ENCODE measurements at regions not wholly inside any gene's neighbourhood (a gene's known extent, or its start where the extent isn't known, plus 50 kb on each side); places are given as distances from the start of the nearest gene placed in this dataset.

DNA sequence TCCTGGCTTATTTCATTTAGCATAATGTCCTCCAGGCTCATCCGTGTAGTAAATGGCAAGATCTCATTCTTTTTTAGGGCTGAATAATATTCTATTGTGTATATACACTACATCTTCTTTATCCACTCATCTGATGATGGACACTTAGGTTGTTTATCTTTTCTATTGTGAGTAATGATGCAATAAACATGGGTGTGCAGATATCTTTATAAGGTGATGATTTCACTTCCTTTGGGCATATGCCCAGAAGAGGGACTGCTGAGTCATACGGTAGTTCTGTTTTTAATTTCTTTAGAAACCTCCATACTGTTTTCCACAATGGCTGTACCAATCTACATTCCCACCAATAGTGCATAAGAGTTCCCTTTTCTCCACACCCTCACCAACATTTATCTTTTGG, 317.6 kb upstream of the CNKSR2 start:
- Histone ChIP-seq H3K4me1 (ENCODE audit: control insufficient read depth, insufficient read depth, low read length) (no peaks in the 10 kb centered on the region), H3K36me3 (ENCODE audit: control insufficient read depth, insufficient read depth, low read length, severe bottlenecking) (no peaks in the 10 kb centered on the region), H3K27me3 (replicated peaks; ENCODE audit: control insufficient read depth, insufficient read depth, low read length) (no peaks in the 10 kb centered on the region), H3K9me3 (ENCODE audit: control insufficient read depth, low read length) (peaks cover 10% of the 10 kb centered on the region), H3K4me3 (ENCODE audit: low read length) (no peak overlapping the region), H3K9ac (ENCODE audit: low read length) (no peak overlapping the region)
- DNase-seq (ENCODE audit: low read depth), result no peak

DNA sequence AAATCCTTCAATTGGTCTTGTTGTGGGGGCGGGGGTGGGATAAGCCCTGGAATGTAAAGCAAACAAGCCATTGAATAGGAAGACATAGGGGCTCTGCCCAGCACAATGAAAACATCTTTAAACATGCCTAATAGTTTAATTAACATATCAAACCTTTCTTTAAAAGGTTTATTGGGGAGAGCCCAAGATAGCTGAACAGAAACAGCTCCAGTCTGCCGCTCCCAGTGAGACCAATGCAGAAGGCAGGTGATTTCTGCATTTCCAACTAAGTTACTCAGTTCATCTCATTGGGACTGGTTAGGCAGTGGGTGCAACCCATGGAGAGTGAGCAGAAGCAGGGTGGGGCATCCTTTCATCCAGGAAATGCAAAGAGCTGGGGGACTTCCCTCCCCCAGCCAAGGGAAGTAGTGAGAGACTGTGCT, 327.2 kb upstream of the CNKSR2 start:
- H3K4me3 ChIP-seq (ENCODE audit: low read length), result no peak overlapping the region
- no peaks in the 10 kb centered on the region for H3K36me3 ChIP-seq (ENCODE audit: control insufficient read depth, insufficient read depth, low read length, severe bottlenecking)
- DNase-seq (ENCODE audit: low read depth), result no peak
- H3K9me3 ChIP-seq (ENCODE audit: control insufficient read depth, low read length), result no peaks in the 10 kb centered on the region
- H3K4me1 ChIP-seq (ENCODE audit: control insufficient read depth, insufficient read depth, low read length), result no peaks in the 10 kb centered on the region
- no peaks in the 10 kb centered on the region for H3K27me3 ChIP-seq (replicated peaks; ENCODE audit: control insufficient read depth, insufficient read depth, low read length)
- H3K9ac ChIP-seq (ENCODE audit: low read length), result no peak overlapping the region

DNA sequence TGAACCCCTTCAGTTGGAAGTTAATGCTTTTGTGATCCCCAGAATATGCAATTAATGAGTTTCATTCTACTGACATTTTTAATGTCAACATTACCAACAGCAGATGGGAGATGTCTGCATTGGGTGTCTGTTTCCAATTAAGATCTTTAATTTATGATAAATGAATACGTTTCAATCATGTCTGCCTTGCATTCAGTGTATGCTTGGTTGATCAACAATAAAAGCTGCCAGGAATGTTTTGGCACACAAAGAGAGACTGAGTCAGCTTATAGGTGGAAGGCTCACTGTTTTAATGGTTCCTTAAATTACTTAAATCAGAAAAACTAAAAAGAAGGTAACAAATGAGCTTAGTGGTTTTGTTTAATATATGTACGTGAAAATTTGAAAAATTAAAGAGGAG, 359.9 kb upstream of the CNKSR2 start:
- Histone ChIP-seq H3K4me3 (ENCODE audit: low read length) (no peak overlapping the region), H3K9me3 (ENCODE audit: control insufficient read depth, low read length) (peaks cover 14% of the 10 kb centered on the region), H3K4me1 (ENCODE audit: control insufficient read depth, insufficient read depth, low read length) (no peaks in the 10 kb centered on the region), H3K9ac (ENCODE audit: low read length) (no peak overlapping the region), H3K36me3 (ENCODE audit: control insufficient read depth, insufficient read depth, low read length, severe bottlenecking) (no peaks in the 10 kb centered on the region), H3K27me3 (replicated peaks; ENCODE audit: control insufficient read depth, insufficient read depth, low read length) (no peaks in the 10 kb centered on the region)
- DNase-seq (ENCODE audit: low read depth), result no peak

DNA sequence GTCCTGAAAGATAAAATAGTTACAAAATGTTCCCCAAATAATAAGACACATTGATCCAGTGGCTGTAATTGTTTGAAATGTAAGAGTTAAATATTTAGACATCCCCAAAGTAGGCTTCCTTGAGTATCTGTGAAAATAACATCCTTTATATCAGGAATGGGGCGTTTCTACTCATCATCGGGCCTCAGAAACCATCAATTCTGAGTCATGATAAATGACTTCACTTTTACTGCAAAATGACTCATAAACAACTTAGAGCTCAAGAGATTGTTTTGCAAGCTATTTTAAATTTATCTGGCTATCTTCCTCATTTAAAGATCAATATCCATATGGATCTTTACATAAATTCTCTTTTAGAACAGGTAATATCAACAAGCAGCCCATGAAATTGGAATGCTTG, 369.4 kb upstream of the CNKSR2 start:
- Histone ChIP-seq H3K9me3 (ENCODE audit: control insufficient read depth, low read length) (no peaks in the 10 kb centered on the region), H3K27me3 (replicated peaks; ENCODE audit: control insufficient read depth, insufficient read depth, low read length) (no peaks in the 10 kb centered on the region), H3K9ac (ENCODE audit: low read length) (no peak overlapping the region), H3K4me1 (ENCODE audit: control insufficient read depth, insufficient read depth, low read length) (no peaks in the 10 kb centered on the region), H3K4me3 (ENCODE audit: low read length) (no peak overlapping the region), H3K36me3 (ENCODE audit: control insufficient read depth, insufficient read depth, low read length, severe bottlenecking) (no peaks in the 10 kb centered on the region)
- no peak for DNase-seq (ENCODE audit: low read depth)

DNA sequence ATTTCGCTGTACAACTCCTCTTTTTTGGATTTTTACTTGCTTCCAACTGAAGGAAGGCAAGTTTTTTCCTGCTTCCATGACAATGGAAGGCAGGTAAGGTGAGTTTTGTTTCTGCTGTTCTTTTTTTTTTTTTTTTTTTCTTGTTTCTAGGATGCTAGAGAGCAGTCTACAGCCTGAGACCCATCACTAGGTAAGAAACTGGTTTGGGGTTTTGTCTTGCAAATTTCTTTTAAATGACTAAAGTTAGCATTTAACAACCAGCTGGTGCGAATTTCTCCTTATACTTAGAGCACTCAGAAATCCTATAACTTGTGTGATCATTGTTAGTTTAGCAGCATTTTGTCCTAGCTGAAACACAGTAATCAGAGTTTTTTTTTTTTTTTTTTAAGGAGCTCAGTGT, 378.4 kb upstream of the CNKSR2 start:
- H3K9ac ChIP-seq (ENCODE audit: low read length), result no peak overlapping the region
- H3K4me1 ChIP-seq (ENCODE audit: control insufficient read depth, insufficient read depth, low read length), result no peaks in the 10 kb centered on the region
- no peak for DNase-seq (ENCODE audit: low read depth)
- no peaks in the 10 kb centered on the region for H3K27me3 ChIP-seq (replicated peaks; ENCODE audit: control insufficient read depth, insufficient read depth, low read length)
- no peaks in the 10 kb centered on the region for H3K9me3 ChIP-seq (ENCODE audit: control insufficient read depth, low read length)
- no peak overlapping the region for H3K4me3 ChIP-seq (ENCODE audit: low read length)
- no peaks in the 10 kb centered on the region for H3K36me3 ChIP-seq (ENCODE audit: control insufficient read depth, insufficient read depth, low read length, severe bottlenecking)

DNA sequence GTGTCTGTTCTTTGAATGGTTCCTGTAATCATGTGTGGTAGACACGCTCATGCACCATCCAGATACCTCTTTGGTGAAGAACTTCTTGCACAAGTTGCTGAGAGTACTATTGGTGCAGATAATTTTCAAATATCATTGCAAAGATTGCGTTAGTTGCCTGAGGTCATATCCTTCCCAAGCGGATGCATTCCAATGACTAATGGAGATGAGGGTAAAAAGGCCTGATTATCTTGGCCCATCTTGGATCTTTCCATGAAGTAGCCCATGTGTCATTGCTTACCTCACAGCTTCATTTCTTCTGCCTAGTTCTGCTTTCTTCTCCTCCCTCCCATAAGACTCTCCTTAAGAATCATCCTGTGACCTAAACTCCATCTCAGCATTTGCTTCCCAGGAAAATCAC, 384.9 kb upstream of the CNKSR2 start:
- no peaks in the 10 kb centered on the region for H3K27me3 ChIP-seq (replicated peaks; ENCODE audit: control insufficient read depth, insufficient read depth, low read length)
- H3K4me1 ChIP-seq (ENCODE audit: control insufficient read depth, insufficient read depth, low read length), result no peaks in the 10 kb centered on the region
- DNase-seq (ENCODE audit: low read depth), result no peak
- no peaks in the 10 kb centered on the region for H3K36me3 ChIP-seq (ENCODE audit: control insufficient read depth, insufficient read depth, low read length, severe bottlenecking)
- H3K4me3 ChIP-seq (ENCODE audit: low read length), result no peak overlapping the region
- no peaks in the 10 kb centered on the region for H3K9me3 ChIP-seq (ENCODE audit: control insufficient read depth, low read length)
- H3K9ac ChIP-seq (ENCODE audit: low read length), result no peak overlapping the region

DNA sequence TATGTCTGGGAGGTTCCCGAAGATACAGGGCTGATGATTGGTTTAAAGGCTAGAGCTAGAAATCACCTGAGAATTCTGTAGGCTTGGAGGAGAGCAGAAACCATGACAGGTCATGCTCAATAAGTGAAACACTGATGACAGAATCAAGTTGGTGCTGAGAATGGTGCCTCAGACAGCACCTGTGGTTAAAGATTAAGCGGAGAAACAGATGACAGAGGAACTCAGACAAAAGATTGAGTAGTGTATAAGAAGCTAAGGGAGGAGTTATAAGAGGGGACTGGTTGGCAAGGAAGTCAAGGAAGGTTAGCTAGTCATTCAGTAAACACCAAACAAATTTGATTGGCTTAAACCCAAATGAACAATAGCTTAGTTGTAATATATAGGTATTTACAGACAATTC, 385.4 kb upstream of the CNKSR2 start:
- Histone ChIP-seq H3K9me3 (ENCODE audit: control insufficient read depth, low read length) (no peaks in the 10 kb centered on the region), H3K36me3 (ENCODE audit: control insufficient read depth, insufficient read depth, low read length, severe bottlenecking) (no peaks in the 10 kb centered on the region), H3K9ac (ENCODE audit: low read length) (no peak overlapping the region), H3K27me3 (replicated peaks; ENCODE audit: control insufficient read depth, insufficient read depth, low read length) (no peaks in the 10 kb centered on the region), H3K4me3 (ENCODE audit: low read length) (no peak overlapping the region), H3K4me1 (ENCODE audit: control insufficient read depth, insufficient read depth, low read length) (no peaks in the 10 kb centered on the region)
- no peak for DNase-seq (ENCODE audit: low read depth)

DNA sequence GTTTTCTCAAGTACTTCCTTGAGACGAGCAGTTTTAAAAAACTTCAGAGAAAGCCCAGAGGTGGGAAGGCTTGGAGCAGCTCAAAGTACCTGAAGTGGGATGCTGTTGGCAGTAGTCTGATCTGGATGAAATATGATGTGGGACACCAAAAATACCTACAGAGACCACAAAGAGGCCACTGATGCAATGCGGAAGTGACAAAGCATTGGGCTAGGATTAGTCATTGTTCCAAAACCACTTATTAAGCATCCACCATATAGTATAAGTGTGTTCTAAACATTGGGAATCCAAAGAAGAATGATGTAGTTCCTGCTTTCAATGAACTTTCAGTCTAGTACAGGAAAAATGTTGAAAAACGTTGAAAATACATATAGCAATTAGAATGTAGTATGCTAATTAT, 386.1 kb upstream of the CNKSR2 start:
- Histone ChIP-seq H3K9me3 (ENCODE audit: control insufficient read depth, low read length) (no peaks in the 10 kb centered on the region), H3K27me3 (replicated peaks; ENCODE audit: control insufficient read depth, insufficient read depth, low read length) (no peaks in the 10 kb centered on the region), H3K9ac (ENCODE audit: low read length) (no peak overlapping the region), H3K4me1 (ENCODE audit: control insufficient read depth, insufficient read depth, low read length) (no peaks in the 10 kb centered on the region), H3K36me3 (ENCODE audit: control insufficient read depth, insufficient read depth, low read length, severe bottlenecking) (no peaks in the 10 kb centered on the region), H3K4me3 (ENCODE audit: low read length) (no peak overlapping the region)
- no peak for DNase-seq (ENCODE audit: low read depth)

DNA sequence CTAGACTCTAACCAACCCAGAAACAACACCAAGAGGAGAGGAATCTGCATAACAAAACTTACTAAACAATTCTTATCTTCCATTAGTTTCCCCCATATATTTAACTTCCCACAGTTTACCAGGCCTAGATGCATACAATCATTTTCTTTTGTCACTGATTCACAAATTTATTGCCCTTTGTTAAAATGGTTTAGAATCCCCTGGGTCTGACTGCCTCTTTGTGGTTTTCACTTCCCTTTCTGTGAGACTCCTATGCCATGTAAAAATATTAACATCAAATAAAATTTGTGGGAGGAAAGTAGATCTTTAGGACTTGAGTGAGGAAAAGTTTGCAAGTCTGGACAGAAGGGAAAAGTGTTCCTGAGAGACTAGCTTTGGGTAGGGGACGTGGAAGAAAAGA, 393.8 kb upstream of the CNKSR2 start:
- Histone ChIP-seq H3K9ac (ENCODE audit: low read length) (no peak overlapping the region), H3K27me3 (replicated peaks; ENCODE audit: control insufficient read depth, insufficient read depth, low read length) (no peaks in the 10 kb centered on the region), H3K9me3 (ENCODE audit: control insufficient read depth, low read length) (no peaks in the 10 kb centered on the region), H3K4me3 (ENCODE audit: low read length) (no peak overlapping the region), H3K4me1 (ENCODE audit: control insufficient read depth, insufficient read depth, low read length) (no peaks in the 10 kb centered on the region), H3K36me3 (ENCODE audit: control insufficient read depth, insufficient read depth, low read length, severe bottlenecking) (no peaks in the 10 kb centered on the region)
- DNase-seq (ENCODE audit: low read depth), result no peak

DNA sequence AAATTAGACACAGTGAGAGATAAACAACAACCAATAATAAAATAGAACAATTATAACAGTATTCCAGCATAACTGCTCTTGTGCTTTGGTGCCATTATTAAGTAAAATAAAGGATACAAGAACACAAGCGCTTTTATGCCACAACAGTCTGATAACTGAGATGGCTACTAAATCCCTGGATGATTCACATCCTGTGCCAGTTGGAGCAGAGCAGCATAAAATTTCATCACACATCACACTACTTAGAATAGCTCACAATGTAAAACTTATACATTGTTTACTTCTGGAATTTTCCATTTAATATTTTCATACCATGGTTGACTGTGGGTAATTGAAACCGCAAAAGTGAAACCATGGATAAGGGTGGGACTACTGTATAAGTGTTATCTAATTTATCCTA, 399.9 kb upstream of the CNKSR2 start:
- no peaks in the 10 kb centered on the region for H3K27me3 ChIP-seq (replicated peaks; ENCODE audit: control insufficient read depth, insufficient read depth, low read length)
- H3K9ac ChIP-seq (ENCODE audit: low read length), result no peak overlapping the region
- H3K4me3 ChIP-seq (ENCODE audit: low read length), result no peak overlapping the region
- no peaks in the 10 kb centered on the region for H3K4me1 ChIP-seq (ENCODE audit: control insufficient read depth, insufficient read depth, low read length)
- peak; percentile 0 for DNase-seq (ENCODE audit: low read depth)
- H3K36me3 ChIP-seq (ENCODE audit: control insufficient read depth, insufficient read depth, low read length, severe bottlenecking), result no peaks in the 10 kb centered on the region
- no peaks in the 10 kb centered on the region for H3K9me3 ChIP-seq (ENCODE audit: control insufficient read depth, low read length)

DNA sequence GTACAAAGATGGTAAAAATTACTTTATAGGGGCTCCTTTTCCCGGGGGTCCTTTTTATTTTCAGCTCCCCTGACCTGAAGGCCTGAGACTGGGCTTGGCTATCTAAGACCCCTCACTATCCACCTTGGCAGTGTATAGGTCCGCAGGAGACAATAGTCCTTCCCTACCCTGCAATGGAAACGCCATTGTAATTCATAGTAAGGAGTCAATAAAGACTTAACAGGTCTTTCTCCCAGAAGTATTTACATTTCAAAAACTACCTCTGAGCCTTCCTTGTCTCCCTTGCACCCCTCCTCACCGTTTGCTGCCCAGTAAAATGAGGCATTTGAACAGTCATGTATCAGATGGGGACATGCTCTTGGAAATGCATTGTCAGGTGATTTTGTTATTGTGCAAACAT, 401.2 kb upstream of the CNKSR2 start:
- Histone ChIP-seq H3K27me3 (replicated peaks; ENCODE audit: control insufficient read depth, insufficient read depth, low read length) (no peaks in the 10 kb centered on the region), H3K9ac (ENCODE audit: low read length) (no peak overlapping the region), H3K9me3 (ENCODE audit: control insufficient read depth, low read length) (no peaks in the 10 kb centered on the region), H3K36me3 (ENCODE audit: control insufficient read depth, insufficient read depth, low read length, severe bottlenecking) (no peaks in the 10 kb centered on the region), H3K4me3 (ENCODE audit: low read length) (no peak overlapping the region), H3K4me1 (ENCODE audit: control insufficient read depth, insufficient read depth, low read length) (no peaks in the 10 kb centered on the region)
- no peak for DNase-seq (ENCODE audit: low read depth)

DNA sequence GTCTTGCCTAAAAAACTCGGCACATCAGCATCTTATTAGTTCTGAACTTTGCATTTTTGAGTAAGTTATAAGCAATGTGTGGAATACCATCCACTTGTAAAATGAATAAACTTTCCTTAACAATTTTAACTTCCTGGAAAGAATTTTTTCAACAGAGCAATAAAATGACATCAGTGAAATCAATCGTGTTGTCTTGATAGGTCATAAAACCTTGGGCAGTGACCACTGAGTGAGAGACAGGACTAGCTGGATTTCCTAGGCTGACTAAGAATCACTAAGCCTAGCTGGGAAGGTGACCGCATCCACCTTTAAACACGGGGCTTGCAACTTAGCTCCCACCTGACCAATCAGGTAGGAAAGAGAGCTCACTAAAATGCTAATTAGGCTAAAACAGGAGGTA, 403.0 kb upstream of the CNKSR2 start:
- Histone ChIP-seq H3K36me3 (ENCODE audit: control insufficient read depth, insufficient read depth, low read length, severe bottlenecking) (no peaks in the 10 kb centered on the region), H3K4me3 (ENCODE audit: low read length) (no peak overlapping the region), H3K9me3 (ENCODE audit: control insufficient read depth, low read length) (no peaks in the 10 kb centered on the region), H3K4me1 (ENCODE audit: control insufficient read depth, insufficient read depth, low read length) (no peaks in the 10 kb centered on the region), H3K27me3 (replicated peaks; ENCODE audit: control insufficient read depth, insufficient read depth, low read length) (no peaks in the 10 kb centered on the region), H3K9ac (ENCODE audit: low read length) (no peak overlapping the region)
- DNase-seq (ENCODE audit: low read depth), result no peak
